B cell (primary cell): ENCODE measurements at regions not wholly inside any gene's neighbourhood (a gene's known extent, or its start where the extent isn't known, plus 50 kb on each side); places are given as distances from the start of the nearest gene placed in this dataset.

Experiments
- CTCF ChIP-seq: fragments of 200-600 bp; IDR thresholded peaks from one replicate; pipeline ENCODE4 v1.8.0; 2022; ENCODE audit warnings: antibody characterized with exemption, mild to moderate bottlenecking
- EZH2 ChIP-seq: IDR thresholded peaks from 2 replicates; pipeline ENCODE4 v1.6.1; 2012; ENCODE audit warnings: borderline replicate concordance, low read depth, mild to moderate bottlenecking, moderate library complexity, low read length; ENCODE audit not compliant: insufficient read depth, poor library complexity, severe bottlenecking

GRCh38 chr6:2439632-2440031 is 194.2 kb upstream of the GMDS start:
- TF ChIP-seq CTCF (no peak), EZH2 (no peak)
